SU-DHL-6 (cell line): ENCODE measurements at regions not wholly inside any gene's neighbourhood (a gene's known extent, or its start where the extent isn't known, plus 50 kb on each side); places are given as distances from the start of the nearest gene placed in this dataset.

ENCODE experiments used
- H2AFZ ChIP-seq: fragments of 200-600 bp; sonication (generic); 2 replicates; pipeline ENCODE4 v1.6.1; 2014; ENCODE audit warnings: low read depth, mild to moderate bottlenecking, moderate library complexity, mixed read lengths, antibody characterized with exemption, low read length; ENCODE audit not compliant: severe bottlenecking
- H3F3A ChIP-seq: fragments of 200-600 bp; shearing (Covaris generic); 2 replicates; pipeline ENCODE4 v1.6.0; 2016; ENCODE audit warnings: antibody characterized with exemption, mild to moderate bottlenecking; ENCODE audit not compliant: insufficient read depth
- H3K27ac ChIP-seq: fragments of 200-600 bp; sonication (generic); 2 replicates; pipeline ENCODE4 v1.5.1; 2016; ENCODE audit warnings: low read depth, mild to moderate bottlenecking, low read length, moderate library complexity, mixed read lengths
- H3K27me3 ChIP-seq: fragments of 200-600 bp; sonication (generic), shearing (Covaris generic); 2 replicates; pipeline ENCODE4 v1.6.0; 2014; ENCODE audit warnings: mild to moderate bottlenecking, low read length
- H3K36me3 ChIP-seq: fragments of 200-600 bp; sonication (generic); 2 replicates; pipeline ENCODE4 v1.6.1; 2014; ENCODE audit warnings: mild to moderate bottlenecking, low read length, mixed read lengths
- H3K4me2 ChIP-seq: fragments of 300-600, 200-600 bp; shearing (Covaris generic), sonication (generic); 2 replicates; pipeline ENCODE4 v1.6.0; 2014; ENCODE audit warnings: low read length, low read depth, mild to moderate bottlenecking; ENCODE audit not compliant: poor library complexity, severe bottlenecking
- H3K4me3 ChIP-seq: fragments of 200-600 bp; sonication (generic); 2 replicates; pipeline ENCODE4 v1.5.1; 2014; ENCODE audit warnings: antibody characterized with exemption, low read length, mild to moderate bottlenecking, mixed read lengths; ENCODE audit not compliant: insufficient read depth, poor library complexity, severe bottlenecking
- H3K79me2 ChIP-seq: fragments of 200-600 bp; sonication (generic); 2 replicates; pipeline ENCODE4 v1.6.1; 2014; ENCODE audit warnings: mild to moderate bottlenecking, low read length, moderate library complexity; ENCODE audit not compliant: insufficient read depth
- H3K9ac ChIP-seq: fragments of 200-600 bp; sonication (generic); 2 replicates; pipeline ENCODE4 v1.7.0; 2014; ENCODE audit warnings: mild to moderate bottlenecking, low read length
- H3K9me2 ChIP-seq: fragments of 200-600 bp; sonication (generic); replicated peaks from 2 replicates; pipeline ENCODE4 v1.6.1; 2014; ENCODE audit warnings: low read length; ENCODE audit not compliant: insufficient read depth
- H3K9me3 ChIP-seq: fragments of 200-600 bp; sonication (generic); 2 replicates; pipeline ENCODE4 v1.6.1; 2014; ENCODE audit warnings: low read length, mixed read lengths; ENCODE audit not compliant: insufficient read depth
- H4K20me1 ChIP-seq: fragments of 200-600 bp; sonication (generic); 2 replicates; pipeline ENCODE4 v1.6.1; 2014; ENCODE audit warnings: low read depth, mild to moderate bottlenecking, antibody characterized with exemption, low read length, moderate library complexity, mixed read lengths
- CTCF ChIP-seq: fragments of 200-600 bp; sonication (generic); IDR thresholded peaks from one replicate; pipeline ENCODE4 v1.5.1; 2017; ENCODE audit warnings: antibody characterized with exemption, mild to moderate bottlenecking, low read length, moderate library complexity; ENCODE audit not compliant: insufficient read depth, poor library complexity, severe bottlenecking
- EZH2phosphoT487 ChIP-seq: fragments of 200-600 bp; sonication (generic), shearing (Covaris generic); conservative IDR thresholded peaks from 2 replicates; pipeline ENCODE4 v1.6.1; 2018; ENCODE audit warnings: mild to moderate bottlenecking, antibody characterized with exemption, low read length, moderate library complexity, mixed read lengths

GRCh38 chr10:131764929-131765328 lies 135.9 kb upstream of the PPP2R2D start:
- H4K20me1 ChIP-seq = no peaks in the 10 kb centered on the region
- no peak overlapping the region for H3K4me2 ChIP-seq
- no peak for TF ChIP-seq EZH2phosphoT487
- TF ChIP-seq CTCF = no peak

GRCh38 chr10:131766096-131766495 lies 134.7 kb upstream of the PPP2R2D start:
- no peak overlapping the region for H3K27ac ChIP-seq
- H3K9me2 ChIP-seq = no peaks in the 10 kb centered on the region
- no peaks in the 10 kb centered on the region for H3K79me2 ChIP-seq
- no peak overlapping the region for H3K9ac ChIP-seq
- H3K4me3 ChIP-seq = no peak overlapping the region
- H3F3A ChIP-seq = no peaks in the 10 kb centered on the region
- TF ChIP-seq EZH2phosphoT487 = no peak
- no peak for TF ChIP-seq CTCF
- no peaks in the 10 kb centered on the region for H4K20me1 ChIP-seq
- no peaks in the 10 kb centered on the region for H3K9me3 ChIP-seq
- H3K4me2 ChIP-seq = no peak overlapping the region
- no peaks in the 10 kb centered on the region for H3K36me3 ChIP-seq
- H3K27me3 ChIP-seq = no peaks in the 10 kb centered on the region
- H2AFZ ChIP-seq = no peak overlapping the region

More at GRCh38 chr10:131764929-131765328, 135.9 kb upstream of the PPP2R2D start:
- no peaks in the 10 kb centered on the region for H3F3A ChIP-seq
- H3K27ac ChIP-seq = no peak overlapping the region
- H3K79me2 ChIP-seq = no peaks in the 10 kb centered on the region
- no peaks in the 10 kb centered on the region for H3K9me2 ChIP-seq
- no peak overlapping the region for H3K4me3 ChIP-seq
- H3K9ac ChIP-seq = no peak overlapping the region
- H3K9me3 ChIP-seq = no peaks in the 10 kb centered on the region
- H2AFZ ChIP-seq = no peak overlapping the region
- H3K27me3 ChIP-seq = no peaks in the 10 kb centered on the region
- no peaks in the 10 kb centered on the region for H3K36me3 ChIP-seq

DNA sequence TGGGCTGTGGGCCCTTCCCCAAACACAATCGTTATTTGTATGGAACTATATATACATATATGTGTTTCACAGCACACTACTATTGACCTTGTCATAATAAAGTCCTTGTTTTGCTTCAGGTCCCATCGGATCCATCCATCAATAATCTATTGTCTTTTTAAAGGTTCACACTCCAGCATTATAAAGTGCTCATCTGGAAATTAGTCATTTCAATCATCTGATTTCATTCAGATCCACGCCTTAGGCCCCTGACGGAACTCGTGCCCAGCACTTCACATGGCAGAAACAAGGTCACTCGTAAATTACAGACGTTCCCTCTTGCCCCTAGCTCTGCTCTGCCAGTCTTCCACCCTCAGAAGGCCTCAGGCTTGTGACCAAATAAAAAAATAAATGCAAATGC lies 133.1 kb upstream of the PPP2R2D start:
- no peak overlapping the region for H3K4me2 ChIP-seq
- H3K9me3 ChIP-seq = no peaks in the 10 kb centered on the region
- no peaks in the 10 kb centered on the region for H3K27me3 ChIP-seq
- H3K4me3 ChIP-seq = no peak overlapping the region
- H4K20me1 ChIP-seq = no peaks in the 10 kb centered on the region
- TF ChIP-seq CTCF (no peak), EZH2phosphoT487 (no peak)
- H3F3A ChIP-seq = no peaks in the 10 kb centered on the region
- H2AFZ ChIP-seq = no peak overlapping the region
- no peaks in the 10 kb centered on the region for H3K36me3 ChIP-seq
- H3K27ac ChIP-seq = no peak overlapping the region
- H3K9ac ChIP-seq = no peak overlapping the region
- H3K79me2 ChIP-seq = no peaks in the 10 kb centered on the region
- no peaks in the 10 kb centered on the region for H3K9me2 ChIP-seq
